GM12872 (cell line): ENCODE measurements at regions not wholly inside any gene's neighbourhood (a gene's known extent, or its start where the extent isn't known, plus 50 kb on each side); places are given as distances from the start of the nearest gene placed in this dataset.

Experiments used
- TF ChIP-seq, protein P1 (sequence below): IDR thresholded peaks from 3 replicates; pipeline ENCODE4 v1.5.1; 2011; ENCODE audit warnings: low read depth, mild to moderate bottlenecking, low read length, moderate library complexity; ENCODE audit not compliant: insufficient read depth

DNA sequence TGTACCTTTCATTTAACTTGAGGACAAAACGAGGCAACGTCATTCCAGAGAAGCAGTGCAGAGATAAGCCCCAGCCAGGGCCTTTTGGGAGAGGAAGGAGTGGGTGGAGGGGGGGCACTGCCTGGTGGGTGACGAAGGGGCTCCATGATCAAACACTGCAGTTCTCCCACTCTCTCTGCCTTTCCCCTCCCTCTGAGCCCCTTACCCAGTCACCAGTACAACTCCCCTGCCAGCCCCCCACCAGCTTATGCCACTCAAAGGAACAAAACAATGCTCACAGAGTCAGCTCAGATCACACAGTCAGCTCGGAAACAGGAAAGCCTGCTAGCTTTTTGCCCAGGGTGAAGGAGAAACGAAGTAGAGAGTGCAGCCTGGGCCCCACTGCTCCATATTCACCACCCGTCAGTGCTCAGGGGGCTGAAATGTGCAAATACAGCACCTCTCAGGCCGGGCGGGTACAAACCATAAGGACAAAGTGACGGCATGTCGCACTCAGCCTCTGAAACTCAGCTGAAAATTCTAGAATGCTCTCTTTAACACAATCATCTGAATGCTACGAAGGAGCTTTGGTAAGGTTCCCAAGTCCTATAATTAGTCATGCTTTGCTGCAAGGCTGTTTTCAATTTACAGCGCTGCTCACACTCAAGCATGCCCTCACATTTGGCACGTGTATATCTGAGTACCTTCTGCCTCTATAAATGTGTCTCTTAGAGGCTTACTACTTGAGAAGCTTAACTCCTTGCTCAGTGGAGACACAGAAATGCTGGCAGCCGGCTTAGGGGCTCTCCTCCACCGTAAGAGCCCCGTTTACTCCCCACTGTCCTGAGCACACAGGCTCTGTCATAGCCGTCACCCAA lies 65.8 kb upstream of the RAB4A start:
- TF ChIP-seq, protein P1, sequence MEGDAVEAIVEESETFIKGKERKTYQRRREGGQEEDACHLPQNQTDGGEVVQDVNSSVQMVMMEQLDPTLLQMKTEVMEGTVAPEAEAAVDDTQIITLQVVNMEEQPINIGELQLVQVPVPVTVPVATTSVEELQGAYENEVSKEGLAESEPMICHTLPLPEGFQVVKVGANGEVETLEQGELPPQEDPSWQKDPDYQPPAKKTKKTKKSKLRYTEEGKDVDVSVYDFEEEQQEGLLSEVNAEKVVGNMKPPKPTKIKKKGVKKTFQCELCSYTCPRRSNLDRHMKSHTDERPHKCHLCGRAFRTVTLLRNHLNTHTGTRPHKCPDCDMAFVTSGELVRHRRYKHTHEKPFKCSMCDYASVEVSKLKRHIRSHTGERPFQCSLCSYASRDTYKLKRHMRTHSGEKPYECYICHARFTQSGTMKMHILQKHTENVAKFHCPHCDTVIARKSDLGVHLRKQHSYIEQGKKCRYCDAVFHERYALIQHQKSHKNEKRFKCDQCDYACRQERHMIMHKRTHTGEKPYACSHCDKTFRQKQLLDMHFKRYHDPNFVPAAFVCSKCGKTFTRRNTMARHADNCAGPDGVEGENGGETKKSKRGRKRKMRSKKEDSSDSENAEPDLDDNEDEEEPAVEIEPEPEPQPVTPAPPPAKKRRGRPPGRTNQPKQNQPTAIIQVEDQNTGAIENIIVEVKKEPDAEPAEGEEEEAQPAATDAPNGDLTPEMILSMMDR: no peak

DNA sequence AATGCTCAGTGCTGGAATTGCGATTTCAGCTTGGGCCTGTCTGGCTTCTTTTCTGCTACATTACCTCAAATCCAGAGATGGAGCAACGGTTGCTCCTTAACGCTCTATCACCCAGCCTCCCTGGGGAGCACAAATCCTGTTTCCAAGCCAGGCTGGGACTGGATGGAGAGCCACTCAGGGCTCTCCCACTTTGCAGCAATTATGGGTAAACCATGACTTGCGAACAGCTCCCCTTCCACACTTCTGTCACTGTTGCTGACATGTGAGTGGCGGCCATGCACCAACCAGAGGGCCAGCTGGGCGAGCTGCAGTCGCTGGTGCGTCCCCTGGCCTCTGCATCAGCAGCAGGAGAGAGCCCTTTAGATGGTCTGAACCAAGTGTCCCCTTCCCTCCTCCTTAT lies 65.1 kb upstream of the RAB4A start:
- TF ChIP-seq, protein P1: no peak

DNA sequence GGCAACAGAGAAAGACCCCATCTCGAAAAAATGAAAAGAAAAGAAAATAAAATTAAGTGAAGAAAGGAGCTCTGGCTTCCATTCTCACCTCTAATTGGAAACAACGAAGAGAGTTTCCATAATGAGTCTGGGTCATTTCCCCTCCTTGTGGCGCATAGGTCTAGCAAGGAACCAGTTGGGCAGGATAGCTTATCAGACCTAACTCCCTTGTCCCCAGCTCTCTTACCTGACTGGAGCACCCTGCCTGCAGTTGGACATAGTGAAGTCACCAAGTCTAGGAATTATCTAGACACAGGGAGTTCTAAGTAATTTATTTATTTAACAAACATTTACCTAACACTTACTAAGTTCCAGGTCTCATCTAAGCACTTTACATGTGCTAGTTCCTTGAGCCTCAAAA lies 63.0 kb upstream of the RAB4A start:
- TF ChIP-seq, protein P1: no peak

- TF ChIP-seq, protein P1: no peak
These were observed 62.4 kb upstream of the RAB4A start for GRCh38 chr1:229208481-229208880.

- TF ChIP-seq, protein P1: no peak
These were observed 61.5 kb upstream of the RAB4A start for GRCh38 chr1:229209386-229209785.

GRCh38 chr1:229209816-229210215 lies 61.1 kb upstream of the RAB4A start:
- TF ChIP-seq, protein P1: no peak

DNA sequence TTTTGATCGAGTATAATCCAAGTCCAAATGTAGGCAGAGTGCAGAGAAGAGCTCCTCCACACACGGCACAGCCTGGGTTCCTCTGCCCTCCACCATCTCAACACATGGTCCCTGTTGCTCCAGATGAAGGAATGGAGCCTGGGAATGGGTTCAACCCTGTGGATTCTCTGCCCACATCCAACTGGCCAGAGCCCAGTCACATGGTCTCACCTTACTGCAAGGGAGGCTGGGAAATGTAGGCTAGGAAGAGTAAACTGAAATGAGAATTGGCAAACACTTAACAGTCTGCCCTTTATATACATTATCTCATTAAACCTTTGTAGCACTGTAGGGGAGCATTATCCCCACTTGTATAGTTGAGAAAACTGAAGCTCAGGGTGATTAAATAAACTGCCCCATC lies 60.1 kb upstream of the RAB4A start:
- TF ChIP-seq, protein P1: no peak
